OCI-LY1 (cell line): ENCODE measurements at regions not wholly inside any gene's neighbourhood (a gene's known extent, or its start where the extent isn't known, plus 50 kb on each side); places are given as distances from the start of the nearest gene placed in this dataset.

Experiments
- H2AFZ ChIP-seq: fragments of 200-600 bp; sonication (generic), shearing (Covaris generic); 2 replicates; pipeline ENCODE4 v1.6.0; 2014; ENCODE audit warnings: antibody characterized with exemption, mild to moderate bottlenecking, low read length
- H3F3A ChIP-seq: fragments of 200-600 bp; sonication (generic), shearing (Covaris generic); 2 replicates; pipeline ENCODE4 v1.6.0; 2014; ENCODE audit warnings: mild to moderate bottlenecking, antibody characterized with exemption, low read length, moderate library complexity; ENCODE audit not compliant: insufficient read depth
- H3K27ac ChIP-seq: fragments of 200-600 bp; sonication (generic); 2 replicates; pipeline ENCODE4 v1.5.1; 2014; ENCODE audit warnings: low read length, mixed run types, mild to moderate bottlenecking, low read depth; ENCODE audit not compliant: poor library complexity, severe bottlenecking
- H3K27me3 ChIP-seq: fragments of 200-600 bp; sonication (generic); 2 replicates; pipeline ENCODE4 v1.6.0; 2014; ENCODE audit warnings: antibody characterized with exemption, mild to moderate bottlenecking, low read length, moderate library complexity; ENCODE audit not compliant: insufficient read depth
- H3K36me3 ChIP-seq: fragments of 200-600 bp; sonication (generic); 2 replicates; pipeline ENCODE4 v1.6.1; 2014; ENCODE audit warnings: mild to moderate bottlenecking, antibody characterized with exemption, low read length, moderate library complexity, mixed read lengths; ENCODE audit not compliant: insufficient read depth
- H3K4me1 ChIP-seq: fragments of 200-600 bp; sonication (generic); 2 replicates; pipeline ENCODE4 v1.5.1; 2014; ENCODE audit warnings: mild to moderate bottlenecking, low read length, moderate library complexity; ENCODE audit not compliant: insufficient read depth, severe bottlenecking
- H3K4me2 ChIP-seq: fragments of 200-600 bp; sonication (generic), shearing (Covaris generic); 2 replicates; pipeline ENCODE4 v1.6.1; 2014; ENCODE audit warnings: low read length
- H3K4me3 ChIP-seq: fragments of 200-600 bp; sonication (generic); 2 replicates; pipeline ENCODE4 v1.5.1; 2014; ENCODE audit warnings: low read length, low read depth, mild to moderate bottlenecking, mixed read lengths; ENCODE audit not compliant: poor library complexity, severe bottlenecking
- H3K79me2 ChIP-seq: fragments of 200-600 bp; shearing (Covaris generic); 2 replicates; pipeline ENCODE4 v1.6.1; 2016; ENCODE audit warnings: mixed run types, low read length, mixed read lengths; ENCODE audit not compliant: insufficient read depth
- H3K9ac ChIP-seq: fragments of 200-600 bp; sonication (generic), shearing (Covaris generic); 2 replicates; pipeline ENCODE4 v1.6.1; 2014; ENCODE audit warnings: mild to moderate bottlenecking, low read length, mixed read lengths
- H3K9me2 ChIP-seq: fragments of 200-600 bp; sonication (generic), shearing (Covaris generic); 2 replicates; pipeline ENCODE4 v1.6.1; 2014; ENCODE audit warnings: low read depth, mild to moderate bottlenecking, low read length, mixed read lengths
- H3K9me3 ChIP-seq: fragments of 200-600 bp; shearing (Covaris generic); 2 replicates; pipeline ENCODE4 v1.6.1; 2014; ENCODE audit warnings: low read length, mixed read lengths
- H4K20me1 ChIP-seq: fragments of 200-600 bp; sonication (generic), shearing (Covaris generic); 2 replicates; pipeline ENCODE4 v1.6.0; 2016; ENCODE audit warnings: mild to moderate bottlenecking, low read length; ENCODE audit not compliant: insufficient read depth
- EZH2 ChIP-seq: fragments of 200-600 bp; sonication (generic), shearing (Covaris generic); IDR thresholded peaks from 2 replicates; pipeline ENCODE4 v1.8.0; 2017; ENCODE audit warnings: borderline replicate concordance, mixed run types, mild to moderate bottlenecking, antibody characterized with exemption, low read length, moderate library complexity, mixed read lengths
- TF ChIP-seq, protein P1 (sequence below): fragments of 200-600 bp; sonication (generic), shearing (Covaris generic); IDR thresholded peaks from 2 replicates; pipeline ENCODE4 v1.5.1; 2017; ENCODE audit warnings: mild to moderate bottlenecking, antibody characterized with exemption, low read length, moderate library complexity, mixed read lengths

DNA sequence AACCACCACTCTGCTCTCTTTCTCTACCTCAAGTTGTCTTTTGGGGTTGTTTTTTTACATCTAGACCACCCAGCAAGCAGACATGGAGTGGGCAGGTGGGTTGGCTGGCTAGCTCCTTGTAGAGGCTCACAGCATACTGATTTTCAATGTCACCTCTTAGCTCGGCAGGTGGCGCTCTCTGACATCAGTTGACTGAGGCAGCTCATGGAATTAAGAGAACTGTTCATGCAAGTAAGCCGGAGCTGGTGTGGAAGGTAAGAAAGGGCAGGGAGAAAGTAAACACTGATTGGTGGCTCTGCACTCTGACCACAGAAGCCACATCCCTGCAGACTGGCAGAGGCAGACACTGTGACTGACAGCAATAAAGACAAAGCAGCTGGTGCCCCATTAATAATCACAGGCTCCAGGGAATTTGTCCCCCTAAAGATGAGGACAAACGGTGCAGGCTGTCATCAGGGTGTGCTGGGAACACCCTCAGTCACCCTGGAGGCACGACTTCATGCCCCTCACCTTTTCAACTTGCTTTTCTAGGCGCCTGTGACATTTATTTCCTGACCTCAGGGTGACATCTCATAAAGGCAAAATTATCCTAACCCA, 226.8 kb downstream of the LMX1A start:
- H3K79me2 ChIP-seq, result no peaks in the 10 kb centered on the region
- no peak overlapping the region for H3K4me2 ChIP-seq
- no peak overlapping the region for H3K9ac ChIP-seq
- H4K20me1 ChIP-seq, result no peaks in the 10 kb centered on the region
- H3K9me2 ChIP-seq, result no peaks in the 10 kb centered on the region
- H3K9me3 ChIP-seq, result no peaks in the 10 kb centered on the region
- H3K4me3 ChIP-seq, result no peak overlapping the region
- no peaks in the 10 kb centered on the region for H3K4me1 ChIP-seq
- TF ChIP-seq, protein P1, sequence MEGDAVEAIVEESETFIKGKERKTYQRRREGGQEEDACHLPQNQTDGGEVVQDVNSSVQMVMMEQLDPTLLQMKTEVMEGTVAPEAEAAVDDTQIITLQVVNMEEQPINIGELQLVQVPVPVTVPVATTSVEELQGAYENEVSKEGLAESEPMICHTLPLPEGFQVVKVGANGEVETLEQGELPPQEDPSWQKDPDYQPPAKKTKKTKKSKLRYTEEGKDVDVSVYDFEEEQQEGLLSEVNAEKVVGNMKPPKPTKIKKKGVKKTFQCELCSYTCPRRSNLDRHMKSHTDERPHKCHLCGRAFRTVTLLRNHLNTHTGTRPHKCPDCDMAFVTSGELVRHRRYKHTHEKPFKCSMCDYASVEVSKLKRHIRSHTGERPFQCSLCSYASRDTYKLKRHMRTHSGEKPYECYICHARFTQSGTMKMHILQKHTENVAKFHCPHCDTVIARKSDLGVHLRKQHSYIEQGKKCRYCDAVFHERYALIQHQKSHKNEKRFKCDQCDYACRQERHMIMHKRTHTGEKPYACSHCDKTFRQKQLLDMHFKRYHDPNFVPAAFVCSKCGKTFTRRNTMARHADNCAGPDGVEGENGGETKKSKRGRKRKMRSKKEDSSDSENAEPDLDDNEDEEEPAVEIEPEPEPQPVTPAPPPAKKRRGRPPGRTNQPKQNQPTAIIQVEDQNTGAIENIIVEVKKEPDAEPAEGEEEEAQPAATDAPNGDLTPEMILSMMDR, result peak; percentile 77
- TF ChIP-seq EZH2, result no peak
- H3F3A ChIP-seq, result no peaks in the 10 kb centered on the region
- no peaks in the 10 kb centered on the region for H3K36me3 ChIP-seq
- H3K27me3 ChIP-seq, result no peaks in the 10 kb centered on the region
- no peak overlapping the region for H3K27ac ChIP-seq
- no peak overlapping the region for H2AFZ ChIP-seq

DNA sequence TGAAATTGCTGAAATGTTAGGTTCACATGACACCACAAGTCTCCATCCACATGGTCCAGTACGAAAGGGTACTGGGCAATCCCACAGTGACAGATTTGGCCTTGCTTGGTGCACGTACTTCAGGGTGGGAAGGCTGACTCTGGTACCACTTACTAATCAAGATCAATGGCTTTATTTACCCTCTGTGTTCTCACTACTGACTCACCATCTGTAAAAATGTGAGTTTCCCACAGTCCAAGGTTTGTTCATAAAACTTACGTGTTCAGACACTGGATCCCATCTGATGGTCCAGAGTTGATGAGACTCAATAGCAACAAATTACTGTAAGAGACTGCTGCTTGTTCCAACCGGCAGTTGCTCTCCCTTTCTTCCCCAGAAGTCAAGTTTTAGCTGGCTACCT, 231.7 kb downstream of the LMX1A start:
- Histone ChIP-seq H3K4me2 (no peak overlapping the region), H3K36me3 (no peaks in the 10 kb centered on the region), H3K4me1 (no peaks in the 10 kb centered on the region), H3K27me3 (no peaks in the 10 kb centered on the region), H3K9me2 (no peaks in the 10 kb centered on the region), H3K79me2 (no peaks in the 10 kb centered on the region), H3K27ac (no peak overlapping the region), H4K20me1 (no peaks in the 10 kb centered on the region), H2AFZ (no peak overlapping the region), H3K9ac (no peak overlapping the region), H3F3A (no peaks in the 10 kb centered on the region), H3K9me3 (no peaks in the 10 kb centered on the region), H3K4me3 (no peak overlapping the region)
- TF ChIP-seq EZH2, result no peak
- TF ChIP-seq, protein P1, result no peak

DNA sequence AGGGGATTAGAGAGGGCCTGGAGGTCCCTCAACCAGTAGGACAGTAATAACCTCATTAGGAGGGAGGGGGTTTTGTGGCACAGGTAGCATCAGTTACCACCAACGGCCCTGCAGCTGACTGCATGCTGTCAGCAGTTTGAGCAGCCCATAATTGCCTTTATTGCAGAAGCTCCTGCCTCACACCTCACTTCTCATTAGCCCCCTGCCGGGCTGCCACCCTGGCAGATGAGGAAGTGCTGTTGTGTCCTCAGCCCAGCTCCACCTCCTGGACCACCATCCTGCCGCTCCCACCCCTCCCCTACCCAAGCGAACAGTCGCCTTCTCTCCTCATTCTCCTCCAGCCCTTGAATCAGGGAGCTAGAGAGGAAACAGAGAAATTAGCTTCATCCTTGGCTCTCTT, 237.4 kb downstream of the LMX1A start:
- no peaks in the 10 kb centered on the region for H3F3A ChIP-seq
- H3K9me3 ChIP-seq, result no peaks in the 10 kb centered on the region
- no peak overlapping the region for H2AFZ ChIP-seq
- H3K4me2 ChIP-seq, result no peak overlapping the region
- no peak for TF ChIP-seq EZH2
- TF ChIP-seq, protein P1, result no peak
- H3K9me2 ChIP-seq, result no peaks in the 10 kb centered on the region
- H3K79me2 ChIP-seq, result no peaks in the 10 kb centered on the region
- H3K4me1 ChIP-seq, result no peaks in the 10 kb centered on the region
- no peaks in the 10 kb centered on the region for H4K20me1 ChIP-seq
- H3K27ac ChIP-seq, result no peak overlapping the region
- no peak overlapping the region for H3K9ac ChIP-seq
- no peaks in the 10 kb centered on the region for H3K36me3 ChIP-seq
- no peaks in the 10 kb centered on the region for H3K27me3 ChIP-seq
- no peak overlapping the region for H3K4me3 ChIP-seq
